ENCODE measurements at regions not wholly inside any gene's neighbourhood (a gene's known extent, or its start where the extent isn't known, plus 50 kb on each side); places are given as distances from the start of the nearest gene placed in this dataset.
A peak's percentile ranks its signal among the peaks of the same experiment; 100 is the strongest.

GRCh38 chr11:70616938-70617654, 218.8 kb downstream of the CTTN start:
- Mint-ChIP-seq H3K4me1 (peaks cover 5 to 9% of the 10 kb centered on the region in 2 experiments), H3K9me3 (no peaks in the 10 kb centered on the region), H3K27me3 (ENCODE audit: low read depth) (no peaks in the 10 kb centered on the region), H3K27ac (0 out of 7 replicates have a peak overlapping the region, but pooled peaks of 1 of the 3 experiments have one; percentile 71), H3K4me3 (no peak overlapping the region), H3K36me3 (ENCODE audit: insufficient read depth in 1 of 3, low read depth in 3 of 3) (peaks cover 0 to 5% (median 3%) of the 10 kb centered on the region in 3 experiments; a peak in 4 of 7 replicates)
- Histone ChIP-seq H2BK120ac (ENCODE audit: low read depth, low read length, poor library complexity, severe bottlenecking) (no peak overlapping the region), H2BK20ac (ENCODE audit: low read depth, low read length, poor library complexity, severe bottlenecking) (no peak overlapping the region), H3K79me2 (ENCODE audit: insufficient read depth, low read length) (no peaks in the 10 kb centered on the region; the same call in 1 of the 2 replicates), H3K14ac (ENCODE audit: insufficient read depth, low read length) (no peak overlapping the region), H2BK5ac (ENCODE audit: insufficient read length, low read length) (no peak overlapping the region), H4K8ac (replicated peaks; ENCODE audit: insufficient read length, low read depth, low read length) (no peak overlapping the region), H3K4ac (ENCODE audit: low read depth, low read length) (no peak overlapping the region), H3K23me2 (ENCODE audit: insufficient read length, low read depth, low read length, poor library complexity, severe bottlenecking) (no peaks in the 10 kb centered on the region), H2BK12ac (ENCODE audit: insufficient read length, low read depth, low read length) (no peak overlapping the region), H3K27me3 (ENCODE audit: insufficient read depth, low read length) (no peaks in the 10 kb centered on the region), H3K79me1 (ENCODE audit: insufficient read depth, low read depth, low read length, poor library complexity, severe bottlenecking) (no peaks in the 10 kb centered on the region), H2AK5ac (ENCODE audit: insufficient read length, low read length) (no peak overlapping the region), H2AFZ (ENCODE audit: low read length) (no peak overlapping the region), H3K23ac (ENCODE audit: insufficient read length, low read depth, low read length) (no peak overlapping the region), H3K9ac (ENCODE audit: extremely low read depth, insufficient read length, low read length) (no peak overlapping the region), H2BK15ac (ENCODE audit: low read depth, low read length) (no peak overlapping the region), H3K4me1 (ENCODE audit: insufficient read depth, low read length) (peaks cover 2% of the 10 kb centered on the region; the same call in 1 of the 2 replicates), H3K56ac (ENCODE audit: insufficient read length, low read depth, low read length) (no peak overlapping the region), H3K9me3 (ENCODE audit: control insufficient read depth, low read depth, low read length) (no peaks in the 10 kb centered on the region), H4K20me1 (ENCODE audit: control insufficient read depth, insufficient read depth, insufficient read length) (no peaks in the 10 kb centered on the region), H3T11ph (ENCODE audit: low read length) (no peak overlapping the region), H3K18ac (ENCODE audit: insufficient read length, low read depth, low read length) (no peak overlapping the region), H3K4me2 (ENCODE audit: insufficient read depth, insufficient read length, low read length) (no peak overlapping the region), H4K91ac (ENCODE audit: insufficient read length, low read depth, low read length) (no peak overlapping the region), H4K5ac (ENCODE audit: insufficient read length, low read depth, low read length) (no peak overlapping the region), H3K27ac (ENCODE audit: insufficient read length, low read depth, low read length) (no peak overlapping the region)
- WGBS (ENCODE audit: extremely low coverage, insufficient read length, low lambda C conversion rate), result no CpG with 5 or more reads among the region's 12 CpGs
- DNase-seq, result no peak
- no peak for TF ChIP-seq CTCF (conservative IDR thresholded peaks at IDR 0.05)
